ENCODE measurements at regions not wholly inside any gene's neighbourhood (a gene's known extent, or its start where the extent isn't known, plus 50 kb on each side); places are given as distances from the start of the nearest gene placed in this dataset.

GRCh38 chr15:101578443-101578894 is 73.7 kb downstream of the TM2D3 start:
- no peak overlapping the region for H2AFZ ChIP-seq (ENCODE audit: low read length)
- ChIA-PET CTCF (ENCODE audit: low intra/inter-chr PET ratio, low total read pairs) (interaction anchor here (1.1 to 1.7 kb wide), 3 partner anchors 38 to 289 kb away, joined by 3 to 7 read pairs (median 6); no protein-coding TSS in a partner anchor), POLR2A (no interaction called here)
- no peak overlapping the region for H3K9ac ChIP-seq (ENCODE audit: insufficient read depth, low read depth, low read length)
- intact Hi-C loops (cut with micrococcal nuclease; ENCODE audit: unreplicated experiment), result loop anchor here (5.0 kb wide), 1 partner anchor 76 kb away; no protein-coding TSS in a partner anchor
- H3K9me3 ChIP-seq (ENCODE audit: low read length), result no peaks in the 10 kb centered on the region
- H3K4me3 ChIP-seq (replicated peaks in 1 of 3; ENCODE audit: insufficient read depth in 1 of 3, low read depth in 2 of 3, low read length in 3 of 3), result no peak overlapping the region
- ATAC-seq (peak; percentile 97), DNase-seq (ENCODE audit: low spot score) (peak; percentile 50), FAIRE-seq (peak; percentile 21)
- no peaks in the 10 kb centered on the region for H3K36me3 ChIP-seq (replicated peaks in 1 of 2; ENCODE audit: control insufficient read depth in 1 of 2, insufficient read depth in 2 of 2, low read length in 2 of 2)
- in situ Hi-C loops (cut with HindIII; ENCODE audit: extremely low pct_ligation_motif_present, low pct_unique_long_range_greater_than_20kb), result loop anchor here (5.0 kb wide), 1 partner anchor 36 kb away; no protein-coding TSS in a partner anchor
- H3K4me2 ChIP-seq (ENCODE audit: low read depth, low read length), result peak overlapping the region; percentile 39; the same call in 1 of the 2 replicates
- BruUV-seq (replicated peaks), result no TSS peak
- H3K27ac ChIP-seq (ENCODE audit: extremely low read length, insufficient read depth, low read length), result no peak overlapping the region
- WGBS (ENCODE audit: low lambda C conversion rate), result 38% methylated on average over 5 of the region's 10 CpGs
- H3K79me2 ChIP-seq (ENCODE audit: insufficient read depth, low read length), result no peaks in the 10 kb centered on the region
- no peaks in the 10 kb centered on the region for H4K20me1 ChIP-seq (ENCODE audit: insufficient read depth, low read length)
- peaks cover 17% of the 10 kb centered on the region; the same call in 1 of the 2 replicates for H3K4me1 ChIP-seq (ENCODE audit: insufficient read depth, low read length)
- peaks cover 0 to 10% of the 10 kb centered on the region in 2 experiments for H3K27me3 ChIP-seq (ENCODE audit: control insufficient read depth in 1 of 2, insufficient read depth in 2 of 2, low read length in 2 of 2)
- TF ChIP-seq HNF4A (CRISPR knock-in tag; IDR thresholded peaks at IDR 0.05) (no peak), TFE3 (CRISPR knock-in tag; IDR thresholded peaks at IDR 0.05) (no peak), SOX6 (IDR thresholded peaks at IDR 0.05) (no peak), SOX6 (CRISPR knock-in tag; IDR thresholded peaks at IDR 0.05) (no peak), ZNF276 (CRISPR knock-in tag; IDR thresholded peaks at IDR 0.05; ENCODE audit: low read depth) (no peak), ZNF460 (CRISPR knock-in tag; IDR thresholded peaks at IDR 0.05; ENCODE audit: borderline replicate concordance) (no peak), CC2D1A (CRISPR knock-in tag; IDR thresholded peaks at IDR 0.05) (no peak), ZNF747 (CRISPR knock-in tag; IDR thresholded peaks at IDR 0.05; ENCODE audit: borderline replicate concordance) (no peak), RXRA (CRISPR knock-in tag; IDR thresholded peaks at IDR 0.05) (no peak), ZNF776 (CRISPR knock-in tag; IDR thresholded peaks at IDR 0.05) (no peak), TRAFD1 (CRISPR knock-in tag; IDR thresholded peaks at IDR 0.05; ENCODE audit: borderline replicate concordance) (no peak), ZNF3 (CRISPR knock-in tag; IDR thresholded peaks at IDR 0.05) (no peak), HNRNPL (IDR thresholded peaks at IDR 0.05; ENCODE audit: low read depth, low read length) (no peak), ELK4 (CRISPR knock-in tag; IDR thresholded peaks at IDR 0.05; ENCODE audit: borderline replicate concordance) (no peak), HHEX (CRISPR knock-in tag; IDR thresholded peaks at IDR 0.05) (no peak), ZSCAN22 (CRISPR knock-in tag; IDR thresholded peaks at IDR 0.05) (no peak), CBX1 (IDR thresholded peaks at IDR 0.05; ENCODE audit: low read depth) (no peak), NBN (conservative IDR thresholded peaks at IDR 0.05) (no peak), PRMT3 (CRISPR knock-in tag; IDR thresholded peaks at IDR 0.05; ENCODE audit: borderline replicate concordance, low read depth) (no peak), JUNB (CRISPR knock-in tag; IDR thresholded peaks at IDR 0.05; ENCODE audit: borderline replicate concordance) (no peak), SP5 (CRISPR knock-in tag; IDR thresholded peaks at IDR 0.05; ENCODE audit: borderline replicate concordance, low read depth) (no peak), TBL1XR1 (IDR thresholded peaks at IDR 0.05; ENCODE audit: borderline replicate concordance, low read length, partially characterized antibody) (no peak)
